Fibroblast of gingiva (primary cell): ENCODE measurements at regions not wholly inside any gene's neighbourhood (a gene's known extent, or its start where the extent isn't known, plus 50 kb on each side); places are given as distances from the start of the nearest gene placed in this dataset.
"Not testable (repeated sequence)": the region's sequence is repeated elsewhere in the genome, so short reads cannot be mapped to it uniquely, and the experiment has no call there.

ENCODE experiments used
- DNase-seq: peaks from one replicate; pipeline ENCODE4 v3.0.0-alpha.2; 2011; ENCODE audit warnings: low read depth

- DNase-seq: not testable (repeated sequence)
Measured at GRCh38 chr10:46204482-46205102, 82.2 kb upstream of the ANTXRL start.

GRCh38 chr10:46210427-46210826, 76.4 kb upstream of the ANTXRL start:
- not testable (repeated sequence) for DNase-seq

GRCh38 chr10:46215426-46215825, 71.4 kb upstream of the ANTXRL start:
- no peak for DNase-seq

GRCh38 chr10:46216003-46216634, 70.7 kb upstream of the ANTXRL start:
- DNase-seq: no peak

- no peak for DNase-seq
Measured at GRCh38 chr10:46216836-46217751, 69.7 kb upstream of the ANTXRL start.

GRCh38 chr10:46217752-46218453, 68.9 kb upstream of the ANTXRL start:
- DNase-seq: no peak

- DNase-seq: no peak
Measured at GRCh38 chr10:46218921-46219320, 67.9 kb upstream of the ANTXRL start.

- DNase-seq: not testable (repeated sequence)
Measured at GRCh38 chr10:46219431-46219990, 67.3 kb upstream of the ANTXRL start.

- DNase-seq: no peak
Measured at GRCh38 chr10:46220187-46220586, 66.6 kb upstream of the ANTXRL start.

- DNase-seq: no peak
Measured at GRCh38 chr10:46220872-46221538, 65.8 kb upstream of the ANTXRL start.

- no peak for DNase-seq
Measured at GRCh38 chr10:46222364-46222935, 64.3 kb upstream of the ANTXRL start.

GRCh38 chr10:46223064-46223480, 63.7 kb upstream of the ANTXRL start:
- DNase-seq: no peak

GRCh38 chr10:46223626-46224413, 63.0 kb upstream of the ANTXRL start:
- no peak for DNase-seq

GRCh38 chr10:46224414-46224682, 62.4 kb upstream of the ANTXRL start:
- DNase-seq: no peak

- DNase-seq: no peak
Measured at GRCh38 chr10:46225597-46225996, 61.2 kb upstream of the ANTXRL start.

GRCh38 chr10:46226232-46226631, 60.6 kb upstream of the ANTXRL start:
- no peak for DNase-seq

GRCh38 chr10:46226900-46227558, 59.8 kb upstream of the ANTXRL start:
- DNase-seq: no peak

- no peak for DNase-seq
Measured at GRCh38 chr10:46227571-46227935, 59.2 kb upstream of the ANTXRL start.

GRCh38 chr10:46227936-46228562, 58.7 kb upstream of the ANTXRL start:
- DNase-seq: no peak
